HL-60 (cell line): ENCODE measurements at regions not wholly inside any gene's neighbourhood (a gene's known extent, or its start where the extent isn't known, plus 50 kb on each side); places are given as distances from the start of the nearest gene placed in this dataset.

Source experiments
- DNase-seq, 2 experiments: peaks; one replicate each; pipeline ENCODE4 v3.0.0-alpha.2; 2010 to 2020; ENCODE audit warnings: low read depth in 1 of 2, low spot score in 1 of 2
- H3K27ac ChIP-seq: fragments of 250-450 bp; sonication (Bioruptor Pico); replicated peaks from 2 replicates; pipeline ENCODE4 v1.5.1; 2020; ENCODE audit warnings: mild to moderate bottlenecking, moderate library complexity
- H3K27me3 ChIP-seq: fragments of 250-450 bp; sonication (Bioruptor Pico); 2 replicates; pipeline ENCODE4 v1.5.1; 2021; ENCODE audit warnings: mild to moderate bottlenecking, moderate library complexity; ENCODE audit not compliant: insufficient read depth, poor library complexity, severe bottlenecking
- H3K4me3 ChIP-seq: replicated peaks from 2 replicates; pipeline ENCODE4 v1.5.1; 2011; ENCODE audit warnings: mild to moderate bottlenecking, control low read depth, low read length; ENCODE audit not compliant: insufficient read depth
- GABPA ChIP-seq: IDR thresholded peaks from 2 replicates; pipeline ENCODE4 v1.6.1; 2012; ENCODE audit warnings: low read depth
- POLR2AphosphoS5 ChIP-seq: IDR thresholded peaks from 2 replicates; pipeline ENCODE4 v1.6.1; 2012; ENCODE audit warnings: low read depth
- REST ChIP-seq: IDR thresholded peaks from 2 replicates; pipeline ENCODE4 v1.6.1; 2012; ENCODE audit warnings: low read depth; ENCODE audit not compliant: insufficient replicate concordance
- SPI1 ChIP-seq: IDR thresholded peaks from 2 replicates; pipeline ENCODE4 v1.6.1; 2012; ENCODE audit warnings: low read depth, mild to moderate bottlenecking, borderline replicate concordance
- TF ChIP-seq, protein P1 (sequence below): IDR thresholded peaks from one replicate; pipeline ENCODE4 v1.5.1; 2011; ENCODE audit warnings: low read length, control low read depth, inconsistent platforms; ENCODE audit not compliant: insufficient read depth

DNA sequence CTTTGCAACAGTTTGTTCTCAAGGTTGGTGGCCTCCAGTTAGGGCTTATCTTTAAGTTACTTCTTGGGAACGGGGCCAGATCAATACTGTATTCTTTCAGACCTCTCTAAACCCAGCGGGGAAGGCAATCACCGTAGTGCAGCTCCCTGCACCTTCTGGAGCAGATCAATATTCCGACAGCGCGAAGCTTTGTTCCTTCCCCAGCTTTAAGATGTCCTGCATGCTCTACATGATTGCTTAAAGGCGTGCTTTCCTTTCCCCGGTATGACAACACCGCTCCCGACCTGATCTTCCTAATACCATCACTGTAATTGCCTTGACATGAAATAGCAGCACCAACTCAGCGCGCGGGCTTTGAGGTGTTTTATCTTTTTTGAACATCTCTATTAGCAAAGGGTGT lies 755.2 kb downstream of the NR2F2 start:
- Histone ChIP-seq H3K27ac (no peak overlapping the region), H3K27me3 (peaks cover 2% of the 10 kb centered on the region), H3K4me3 (no peak overlapping the region)
- no peak for DNase-seq
- TF ChIP-seq SPI1: no peak
- TF ChIP-seq, protein P1, sequence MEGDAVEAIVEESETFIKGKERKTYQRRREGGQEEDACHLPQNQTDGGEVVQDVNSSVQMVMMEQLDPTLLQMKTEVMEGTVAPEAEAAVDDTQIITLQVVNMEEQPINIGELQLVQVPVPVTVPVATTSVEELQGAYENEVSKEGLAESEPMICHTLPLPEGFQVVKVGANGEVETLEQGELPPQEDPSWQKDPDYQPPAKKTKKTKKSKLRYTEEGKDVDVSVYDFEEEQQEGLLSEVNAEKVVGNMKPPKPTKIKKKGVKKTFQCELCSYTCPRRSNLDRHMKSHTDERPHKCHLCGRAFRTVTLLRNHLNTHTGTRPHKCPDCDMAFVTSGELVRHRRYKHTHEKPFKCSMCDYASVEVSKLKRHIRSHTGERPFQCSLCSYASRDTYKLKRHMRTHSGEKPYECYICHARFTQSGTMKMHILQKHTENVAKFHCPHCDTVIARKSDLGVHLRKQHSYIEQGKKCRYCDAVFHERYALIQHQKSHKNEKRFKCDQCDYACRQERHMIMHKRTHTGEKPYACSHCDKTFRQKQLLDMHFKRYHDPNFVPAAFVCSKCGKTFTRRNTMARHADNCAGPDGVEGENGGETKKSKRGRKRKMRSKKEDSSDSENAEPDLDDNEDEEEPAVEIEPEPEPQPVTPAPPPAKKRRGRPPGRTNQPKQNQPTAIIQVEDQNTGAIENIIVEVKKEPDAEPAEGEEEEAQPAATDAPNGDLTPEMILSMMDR: no peak
- no peak for TF ChIP-seq GABPA
- no peak for TF ChIP-seq REST
- no peak for TF ChIP-seq POLR2AphosphoS5

DNA sequence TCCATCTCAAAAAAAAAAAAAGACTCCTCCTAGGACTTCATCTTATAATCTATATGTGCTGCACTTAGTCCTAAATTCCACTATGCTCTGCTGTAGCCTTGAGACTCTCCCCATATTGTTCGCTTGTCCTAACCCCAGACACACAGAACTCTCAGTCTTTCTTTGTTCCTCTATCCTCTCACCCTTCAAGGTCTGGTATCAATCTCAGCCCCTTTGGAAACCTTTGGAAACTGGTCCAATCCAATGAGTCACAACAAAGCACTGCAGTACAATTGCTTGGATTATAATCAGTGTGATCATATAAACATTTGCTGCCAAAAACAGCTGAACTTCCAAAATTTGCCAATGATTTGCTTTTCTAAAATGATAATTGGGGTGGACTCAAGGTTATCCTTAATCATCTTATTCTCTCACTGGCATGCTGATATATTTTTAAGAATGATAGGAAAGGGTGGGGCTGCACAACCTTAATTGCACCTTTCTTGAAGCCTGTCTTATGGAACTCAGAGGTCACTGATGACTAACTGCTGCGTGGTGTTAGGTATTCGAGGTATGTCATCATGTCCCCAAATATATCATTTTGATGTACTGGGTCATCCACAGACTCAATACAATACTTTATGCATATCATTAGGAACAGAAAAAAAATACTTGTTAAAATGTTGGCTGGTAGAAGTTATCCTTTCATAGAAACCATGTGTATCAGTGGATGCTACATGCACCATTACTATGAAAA lies 756.7 kb downstream of the NR2F2 start:
- Histone ChIP-seq H3K4me3 (no peak overlapping the region), H3K27ac (no peak overlapping the region), H3K27me3 (peaks cover 2% of the 10 kb centered on the region)
- TF ChIP-seq GABPA: no peak
- no peak for TF ChIP-seq POLR2AphosphoS5
- TF ChIP-seq, protein P1: no peak
- no peak for TF ChIP-seq REST
- no peak for TF ChIP-seq SPI1
- no peak for DNase-seq

DNA sequence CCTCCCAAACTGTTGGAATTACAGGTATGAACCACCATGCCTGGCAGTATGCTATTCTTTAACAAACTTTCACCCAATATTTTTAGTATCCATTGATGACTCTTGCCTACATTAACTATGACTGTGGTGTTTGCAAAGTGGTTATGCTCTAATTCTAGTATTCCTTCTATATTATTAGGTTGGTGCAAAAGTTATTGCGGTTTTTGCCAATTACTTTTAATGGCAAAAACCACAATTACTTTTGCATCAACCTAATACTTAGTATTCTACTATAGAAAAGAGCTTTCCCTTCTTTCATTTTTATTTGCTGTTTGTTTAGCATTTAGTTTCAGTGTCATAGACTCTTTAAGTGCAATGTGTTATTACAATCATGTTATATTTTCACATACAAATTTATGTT lies 760.6 kb downstream of the NR2F2 start:
- TF ChIP-seq, protein P1: no peak
- TF ChIP-seq REST (no peak), POLR2AphosphoS5 (no peak), SPI1 (no peak), GABPA (no peak)
- no peak for DNase-seq
- Histone ChIP-seq H3K4me3 (no peak overlapping the region), H3K27me3 (peaks cover 2% of the 10 kb centered on the region), H3K27ac (no peak overlapping the region)
